ENCODE measurements at regions not wholly inside any gene's neighbourhood (a gene's known extent, or its start where the extent isn't known, plus 50 kb on each side); places are given as distances from the start of the nearest gene placed in this dataset.

DNA sequence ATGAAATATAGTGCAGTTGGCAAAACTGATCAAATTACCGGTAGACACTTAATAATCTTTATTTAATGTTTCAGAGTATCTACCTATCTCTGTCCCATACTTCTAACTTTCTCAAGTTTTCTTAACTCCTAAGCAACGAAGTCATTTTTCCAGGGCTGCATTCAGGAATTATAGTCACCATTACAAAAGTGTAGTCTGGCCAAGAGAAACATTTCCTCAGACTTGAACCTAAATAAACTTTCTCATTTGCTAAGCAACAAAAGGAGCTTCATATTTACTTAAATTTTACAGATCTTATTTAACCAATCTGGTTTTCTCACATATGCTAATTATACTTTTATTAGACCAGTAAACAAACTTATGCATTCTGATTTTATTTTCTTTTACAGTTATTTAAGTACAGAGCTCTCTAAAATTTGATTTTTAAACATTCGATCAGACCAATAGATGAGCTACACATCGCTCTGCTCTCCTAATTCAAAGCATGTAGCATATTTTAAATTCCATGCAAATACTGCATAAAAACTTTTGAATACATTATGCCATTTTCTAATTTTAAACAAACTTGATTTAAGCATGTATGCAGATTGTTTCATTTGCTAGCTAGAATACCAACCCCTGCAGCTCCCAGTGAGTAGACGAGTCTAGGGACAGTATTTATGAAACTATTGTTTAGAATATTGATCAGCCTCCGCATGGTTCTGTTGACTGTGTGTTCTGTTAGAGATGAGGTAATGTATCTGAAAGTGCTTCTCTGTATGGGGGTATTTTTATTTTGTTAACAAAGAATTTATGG, 201.4 kb downstream of the CHRM3 start:
- no peak for DNase-seq
- H3K9me3 ChIP-seq: no peaks in the 10 kb centered on the region
- H3K27ac ChIP-seq: no peak overlapping the region
- H3K9ac ChIP-seq (ENCODE audit: low read depth in 2 of 2, low read length in 2 of 2): no peak overlapping the region
- intact Hi-C loops (cut with DNase I): no loop called here
- no peaks in the 10 kb centered on the region for H3K4me1 ChIP-seq
- no peak overlapping the region for H3K4me3 ChIP-seq
- TF ChIP-seq, protein P1, sequence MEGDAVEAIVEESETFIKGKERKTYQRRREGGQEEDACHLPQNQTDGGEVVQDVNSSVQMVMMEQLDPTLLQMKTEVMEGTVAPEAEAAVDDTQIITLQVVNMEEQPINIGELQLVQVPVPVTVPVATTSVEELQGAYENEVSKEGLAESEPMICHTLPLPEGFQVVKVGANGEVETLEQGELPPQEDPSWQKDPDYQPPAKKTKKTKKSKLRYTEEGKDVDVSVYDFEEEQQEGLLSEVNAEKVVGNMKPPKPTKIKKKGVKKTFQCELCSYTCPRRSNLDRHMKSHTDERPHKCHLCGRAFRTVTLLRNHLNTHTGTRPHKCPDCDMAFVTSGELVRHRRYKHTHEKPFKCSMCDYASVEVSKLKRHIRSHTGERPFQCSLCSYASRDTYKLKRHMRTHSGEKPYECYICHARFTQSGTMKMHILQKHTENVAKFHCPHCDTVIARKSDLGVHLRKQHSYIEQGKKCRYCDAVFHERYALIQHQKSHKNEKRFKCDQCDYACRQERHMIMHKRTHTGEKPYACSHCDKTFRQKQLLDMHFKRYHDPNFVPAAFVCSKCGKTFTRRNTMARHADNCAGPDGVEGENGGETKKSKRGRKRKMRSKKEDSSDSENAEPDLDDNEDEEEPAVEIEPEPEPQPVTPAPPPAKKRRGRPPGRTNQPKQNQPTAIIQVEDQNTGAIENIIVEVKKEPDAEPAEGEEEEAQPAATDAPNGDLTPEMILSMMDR (IDR thresholded peaks at IDR 0.05): no peak
- H3K36me3 ChIP-seq: no peaks in the 10 kb centered on the region
- no peaks in the 10 kb centered on the region for H3K27me3 ChIP-seq

- intact Hi-C loops (cut with DNase I): no loop called here
- H3K4me3 ChIP-seq: no peak overlapping the region
Measured at GRCh38 chr1:239590556-239590955, 204.2 kb downstream of the CHRM3 start.

GRCh38 chr1:239593527-239593926, 207.2 kb downstream of the CHRM3 start:
- no peak for DNase-seq
- H3K9me3 ChIP-seq: no peaks in the 10 kb centered on the region
- H3K4me3 ChIP-seq: no peak overlapping the region
- no peaks in the 10 kb centered on the region for H3K27me3 ChIP-seq
- no peak overlapping the region for H3K9ac ChIP-seq (ENCODE audit: low read depth in 2 of 2, low read length in 2 of 2)
- TF ChIP-seq, protein P1 (IDR thresholded peaks at IDR 0.05): no peak
- H3K27ac ChIP-seq: no peak overlapping the region
- intact Hi-C loops (cut with DNase I): no loop called here
- no peaks in the 10 kb centered on the region for H3K4me1 ChIP-seq
- no peaks in the 10 kb centered on the region for H3K36me3 ChIP-seq

More at GRCh38 chr1:239590556-239590955, 204.2 kb downstream of the CHRM3 start:
- no peaks in the 10 kb centered on the region for H3K9me3 ChIP-seq
- DNase-seq: no peak
- H3K27ac ChIP-seq: no peak overlapping the region
- H3K9ac ChIP-seq (ENCODE audit: low read depth in 2 of 2, low read length in 2 of 2): no peak overlapping the region
- H3K36me3 ChIP-seq: no peaks in the 10 kb centered on the region
- TF ChIP-seq, protein P1 (IDR thresholded peaks at IDR 0.05): no peak
- no peaks in the 10 kb centered on the region for H3K27me3 ChIP-seq
- no peaks in the 10 kb centered on the region for H3K4me1 ChIP-seq

DNA sequence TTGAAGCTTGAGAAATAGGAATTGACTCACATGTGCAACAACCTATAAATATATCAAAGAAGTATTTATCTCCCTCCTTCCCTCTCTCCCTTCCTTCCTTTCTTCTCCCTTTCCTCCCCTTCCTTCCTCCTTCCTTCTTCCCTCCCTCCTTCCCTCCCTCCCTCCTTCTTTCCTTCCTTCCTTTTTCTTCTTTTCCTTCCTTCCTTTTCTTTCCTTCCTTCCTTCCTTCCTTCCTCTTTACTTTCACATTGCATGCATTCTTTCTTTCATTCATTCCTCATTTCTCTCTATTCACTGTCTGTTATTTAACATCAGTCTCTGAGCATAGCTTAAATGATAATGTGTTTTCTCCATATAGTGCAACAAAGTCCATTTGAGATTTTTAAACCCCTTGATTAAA, 214.2 kb downstream of the CHRM3 start:
- TF ChIP-seq, protein P1 (IDR thresholded peaks at IDR 0.05): no peak
- H3K9me3 ChIP-seq: no peaks in the 10 kb centered on the region
- no peak overlapping the region for H3K9ac ChIP-seq (ENCODE audit: low read depth in 2 of 2, low read length in 2 of 2)
- DNase-seq: no peak
- H3K4me3 ChIP-seq: no peak overlapping the region
- H3K36me3 ChIP-seq: no peaks in the 10 kb centered on the region
- no peaks in the 10 kb centered on the region for H3K4me1 ChIP-seq
- H3K27ac ChIP-seq: no peak overlapping the region
- no peaks in the 10 kb centered on the region for H3K27me3 ChIP-seq
- intact Hi-C loops (cut with DNase I): no loop called here

- intact Hi-C loops (cut with DNase I): no loop called here
- TF ChIP-seq, protein P1 (IDR thresholded peaks at IDR 0.05): no peak
- Histone ChIP-seq H3K4me1 (no peaks in the 10 kb centered on the region), H3K9me3 (no peaks in the 10 kb centered on the region), H3K27me3 (no peaks in the 10 kb centered on the region), H3K9ac (ENCODE audit: low read depth in 2 of 2, low read length in 2 of 2) (no peak overlapping the region), H3K4me3 (no peak overlapping the region), H3K36me3 (no peaks in the 10 kb centered on the region), H3K27ac (no peak overlapping the region)
- DNase-seq: no peak
Measured at GRCh38 chr1:239601108-239601507, 214.7 kb downstream of the CHRM3 start.

All from colonic mucosa (tissue), 4 donors.